ENCODE measurements at regions not wholly inside any gene's neighbourhood (a gene's known extent, or its start where the extent isn't known, plus 50 kb on each side); places are given as distances from the start of the nearest gene placed in this dataset.

GRCh38 chr18:2082676-2083075 lies 488.6 kb downstream of the METTL4 start (continued):
- TF ChIP-seq REST (IDR thresholded peaks at IDR 0.05) (no peak), HNF4G (IDR thresholded peaks at IDR 0.05) (no peak), RAD21 (IDR thresholded peaks at IDR 0.05) (no peak), JUND (IDR thresholded peaks at IDR 0.05) (no peak)

- H3K36me3 ChIP-seq (ENCODE audit: control insufficient read depth in 4 of 4, insufficient read depth in 3 of 4, low read depth in 1 of 4, low read length in 3 of 4), result no peaks in the 10 kb centered on the region
- TF ChIP-seq ZBTB33 (IDR thresholded peaks at IDR 0.05) (no peak), ATF3 (IDR thresholded peaks at IDR 0.05) (no peak), FOXA2 (IDR thresholded peaks at IDR 0.05) (no peak), RAD21 (IDR thresholded peaks at IDR 0.05) (no peak), YY1 (IDR thresholded peaks at IDR 0.05) (no peak), SP1 (IDR thresholded peaks at IDR 0.05) (no peak), REST (IDR thresholded peaks at IDR 0.05) (no peak), HNF4A (conservative IDR thresholded peaks at IDR 0.05) (no peak), RXRA (IDR thresholded peaks at IDR 0.05) (no peak), GABPA (IDR thresholded peaks at IDR 0.05 in 1 of 2, conservative IDR thresholded peaks at IDR 0.05 in 1 of 2) (no peak), HNF4G (IDR thresholded peaks at IDR 0.05) (no peak), FOXA1 (IDR thresholded peaks at IDR 0.05) (no peak), NR2F2 (IDR thresholded peaks at IDR 0.05) (no peak), CTCF (IDR thresholded peaks at IDR 0.05; ENCODE audit: low read depth, low read length, missing input control) (no peak), EGR1 (IDR thresholded peaks at IDR 0.05; ENCODE audit: low read depth in 2 of 2) (no peak), TAF1 (conservative IDR thresholded peaks at IDR 0.05) (no peak), MAX (IDR thresholded peaks at IDR 0.05) (no peak), JUND (IDR thresholded peaks at IDR 0.05) (no peak)
- WGBS, result 31% methylated on average over 3 of the region's 3 CpGs
Measured at GRCh38 chr18:2083691-2084090, 487.6 kb downstream of the METTL4 start.

More at GRCh38 chr18:2083691-2084090, 487.6 kb downstream of the METTL4 start:
- H3K27ac ChIP-seq (ENCODE audit: low read depth in 1 of 2, low read length in 2 of 2), result no peak overlapping the region
- no peaks in the 10 kb centered on the region for H3K27me3 ChIP-seq (ENCODE audit: control insufficient read depth in 4 of 4, insufficient read depth in 4 of 4, low read length in 3 of 4)
- no peak overlapping the region for H3K4me3 ChIP-seq (ENCODE audit: low read depth in 1 of 3, low read length in 3 of 3)
- no peaks in the 10 kb centered on the region for H3K9me3 ChIP-seq (ENCODE audit: control insufficient read depth in 4 of 4, low read length in 3 of 4)
- no peaks in the 10 kb centered on the region for H3K4me1 ChIP-seq (ENCODE audit: control insufficient read depth in 4 of 4, insufficient read depth in 4 of 4, low read length in 3 of 4)
- H3K9ac ChIP-seq (ENCODE audit: low read depth in 1 of 2, low read length in 2 of 2), result no peak overlapping the region
- no peak for DNase-seq (ENCODE audit: low spot score)
